Esophagus muscularis mucosa (tissue), 4 donors: ENCODE measurements at regions not wholly inside any gene's neighbourhood (a gene's known extent, or its start where the extent isn't known, plus 50 kb on each side); places are given as distances from the start of the nearest gene placed in this dataset.
"Not testable (repeated sequence)": the region's sequence is repeated elsewhere in the genome, so short reads cannot be mapped to it uniquely, and the experiment has no call there.

ENCODE experiments used
- DNase-seq: peaks from one replicate; pipeline ENCODE4 v3.0.0-alpha.2; 2017; ENCODE audit errors: extremely low spot score
- H3K27ac ChIP-seq, 4 donors: fragments of 200-600 bp; sonication (generic); replicated peaks in 1 of 4; 1 replicate in 3 of 4; 2 replicates in 1 of 4; pipeline ENCODE4 v1.5.1; 2016 to 2019; ENCODE audit warnings: mild to moderate bottlenecking in 1 of 4
- H3K27me3 ChIP-seq, 4 donors: fragments of 200-600 bp; sonication (generic); one replicate each; pipeline versions ENCODE4 v1.5.1 to v1.6.0; 2016 to 2019
- H3K36me3 ChIP-seq, 4 donors: fragments of 200-600 bp; sonication (generic); one replicate each; pipeline ENCODE4 v1.5.1; 2016 to 2019
- H3K4me1 ChIP-seq, 4 donors: fragments of 200-600 bp; sonication (generic); one replicate each; pipeline ENCODE4 v1.5.1; 2016 to 2019
- H3K4me3 ChIP-seq, 4 donors: fragments of 200-600 bp; sonication (generic); 1 replicate in 2 of 4; 2 replicates in 2 of 4; pipeline ENCODE4 v1.5.1; 2016 to 2019; ENCODE audit warnings: mild to moderate bottlenecking in 4 of 4, moderate library complexity in 1 of 4
- H3K9me3 ChIP-seq, 4 donors: fragments of 200-600 bp; sonication (generic); 1 replicate in 3 of 4; 2 replicates in 1 of 4; pipeline ENCODE4 v1.5.1; 2016 to 2019
- EP300 ChIP-seq: sonication (generic); formaldehyde crosslinking; IDR thresholded peaks from one replicate; pipeline ENCODE4 v1.6.1; 2017; ENCODE audit warnings: antibody characterized with exemption
- POLR2A ChIP-seq: fragments of 450-650 bp; IDR thresholded peaks from one replicate; pipeline ENCODE4 v1.6.1; 2017; ENCODE audit warnings: antibody characterized with exemption, moderate library complexity, mild to moderate bottlenecking, low read depth
- POLR2AphosphoS5 ChIP-seq, 2 donors: sonication (generic); formaldehyde crosslinking; IDR thresholded peaks; one replicate each; pipeline ENCODE4 v1.6.1; 2017; ENCODE audit warnings: antibody characterized with exemption in 2 of 2
- WGBS: methylation state at CpG from one replicate; pipeline ENCODE4 v1.1.5; 2018; 5-methylcytosine and 5-hydroxymethylcytosine counted together
- intact Hi-C: fragments of 100-400 bp; cut with DNase I; formaldehyde crosslinking; loops from one replicate; pipeline ENCODE4 v1.15.1; 2023
- TF ChIP-seq, protein P1 (sequence below), 3 experiments: fragments of 200-600 bp in 2 of 3; fragments of 450-650 bp in 1 of 3; sonication (generic) in 2 of 3; IDR thresholded peaks; one replicate each; pipeline ENCODE4 v1.5.1; 2017 to 2019; ENCODE audit warnings: antibody characterized with exemption in 3 of 3, mild to moderate bottlenecking in 2 of 3, moderate library complexity in 1 of 3

GRCh38 chr3:127043731-127044510 is 61.0 kb downstream of the PLXNA1 start:
- H3K27ac ChIP-seq = peak overlapping the region; percentile 19 to 74 (median 62)

GRCh38 chr3:127044996-127045395 is 62.1 kb downstream of the PLXNA1 start:
- H3K4me1 ChIP-seq = peaks cover 4 to 33% (median 28%) of the 10 kb centered on the region in 4 donors
- no peak overlapping the region for H3K4me3 ChIP-seq
- no peaks in the 10 kb centered on the region for H3K9me3 ChIP-seq
- no peaks in the 10 kb centered on the region for H3K36me3 ChIP-seq
- no peaks in the 10 kb centered on the region for H3K27me3 ChIP-seq
- peak overlapping the region in 3 of 4 donors; percentile 20 to 38 (median 31) for H3K27ac ChIP-seq
- TF ChIP-seq POLR2AphosphoS5 (IDR thresholded peaks at IDR 0.05) (no peak), POLR2A (no peak), EP300 (no peak)
- TF ChIP-seq, protein P1, sequence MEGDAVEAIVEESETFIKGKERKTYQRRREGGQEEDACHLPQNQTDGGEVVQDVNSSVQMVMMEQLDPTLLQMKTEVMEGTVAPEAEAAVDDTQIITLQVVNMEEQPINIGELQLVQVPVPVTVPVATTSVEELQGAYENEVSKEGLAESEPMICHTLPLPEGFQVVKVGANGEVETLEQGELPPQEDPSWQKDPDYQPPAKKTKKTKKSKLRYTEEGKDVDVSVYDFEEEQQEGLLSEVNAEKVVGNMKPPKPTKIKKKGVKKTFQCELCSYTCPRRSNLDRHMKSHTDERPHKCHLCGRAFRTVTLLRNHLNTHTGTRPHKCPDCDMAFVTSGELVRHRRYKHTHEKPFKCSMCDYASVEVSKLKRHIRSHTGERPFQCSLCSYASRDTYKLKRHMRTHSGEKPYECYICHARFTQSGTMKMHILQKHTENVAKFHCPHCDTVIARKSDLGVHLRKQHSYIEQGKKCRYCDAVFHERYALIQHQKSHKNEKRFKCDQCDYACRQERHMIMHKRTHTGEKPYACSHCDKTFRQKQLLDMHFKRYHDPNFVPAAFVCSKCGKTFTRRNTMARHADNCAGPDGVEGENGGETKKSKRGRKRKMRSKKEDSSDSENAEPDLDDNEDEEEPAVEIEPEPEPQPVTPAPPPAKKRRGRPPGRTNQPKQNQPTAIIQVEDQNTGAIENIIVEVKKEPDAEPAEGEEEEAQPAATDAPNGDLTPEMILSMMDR (IDR thresholded peaks at IDR 0.05) = no peak
- intact Hi-C loops = no loop called here
- 43% methylated on average over 4 of the region's 4 CpGs for WGBS
- no peak for DNase-seq

More at GRCh38 chr3:127043731-127044510, 61.0 kb downstream of the PLXNA1 start:
- H3K9me3 ChIP-seq = no peaks in the 10 kb centered on the region
- peaks cover 4 to 33% (median 28%) of the 10 kb centered on the region in 4 donors for H3K4me1 ChIP-seq
- no peak overlapping the region for H3K4me3 ChIP-seq
- DNase-seq = no peak
- no peak for TF ChIP-seq POLR2A
- intact Hi-C loops = no loop called here
- no peaks in the 10 kb centered on the region for H3K27me3 ChIP-seq
- 75% methylated on average over 6 of the region's 7 CpGs for WGBS
- no peaks in the 10 kb centered on the region for H3K36me3 ChIP-seq

DNA sequence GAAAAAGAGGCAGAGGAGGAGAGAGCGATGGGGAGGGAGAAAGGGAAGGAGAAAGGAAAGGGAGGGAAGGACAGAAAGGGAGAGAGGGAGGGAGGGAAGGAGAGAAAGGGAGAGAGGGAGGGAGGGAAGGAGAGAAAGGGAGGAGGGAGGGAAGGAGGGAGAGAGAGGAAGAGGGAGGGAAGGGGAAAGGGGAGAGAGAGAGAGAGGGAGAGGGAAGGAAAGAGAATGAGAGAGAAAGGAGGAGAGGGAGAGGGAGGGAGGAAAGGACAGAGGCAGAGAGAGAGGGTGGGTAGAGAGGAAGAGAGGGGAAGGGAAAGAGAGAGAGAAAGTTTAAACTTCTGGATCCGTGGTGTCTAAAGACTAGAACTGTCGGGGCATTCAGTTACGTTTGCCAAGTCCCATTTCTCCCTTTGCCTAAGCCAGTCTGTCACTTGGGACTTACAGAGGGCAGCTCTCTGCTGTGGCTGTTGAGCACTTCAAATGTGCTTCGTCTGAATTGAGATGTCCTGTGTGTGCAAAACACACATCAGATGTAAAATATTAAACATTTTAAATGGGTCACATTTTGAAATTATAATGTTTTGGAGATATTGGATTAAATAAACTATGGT is 62.6 kb downstream of the PLXNA1 start:
- WGBS = 48% methylated on average over 5 of the region's 5 CpGs
- no peaks in the 10 kb centered on the region for H3K27me3 ChIP-seq
- TF ChIP-seq POLR2A (no peak), EP300 (no peak)
- TF ChIP-seq, protein P1 (IDR thresholded peaks at IDR 0.05) = no peak
- H3K27ac ChIP-seq = peak overlapping the region in 3 of 4 donors; percentile 20 to 38 (median 31)
- H3K9me3 ChIP-seq = no peaks in the 10 kb centered on the region
- no peak for DNase-seq
- H3K4me3 ChIP-seq = no peak overlapping the region
- peaks cover 4 to 33% (median 28%) of the 10 kb centered on the region in 4 donors for H3K4me1 ChIP-seq
- intact Hi-C loops = no loop called here
- H3K36me3 ChIP-seq = no peaks in the 10 kb centered on the region

DNA sequence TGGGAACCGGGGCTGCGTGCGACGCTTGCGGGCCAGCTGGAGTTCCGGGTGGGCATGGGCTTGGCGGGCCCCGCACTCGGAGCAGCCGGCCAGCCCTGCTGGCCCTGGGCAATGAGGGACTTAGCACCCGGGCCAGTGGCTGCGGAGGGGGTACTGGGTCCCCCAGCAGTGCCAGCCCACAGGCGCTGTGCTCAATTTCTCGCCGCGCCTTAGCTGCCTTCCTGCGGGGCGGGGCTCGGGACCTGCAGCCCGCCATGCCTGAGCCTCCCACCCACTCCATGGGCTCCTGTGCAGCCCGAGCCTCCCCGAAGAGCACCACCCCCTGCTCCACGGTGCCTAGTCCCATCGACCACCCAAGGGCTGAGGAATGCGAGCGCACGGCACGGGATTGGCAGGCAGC is 63.8 kb downstream of the PLXNA1 start:
- intact Hi-C loops, H3K36me3 ChIP-seq, H3K27ac ChIP-seq, DNase-seq, H3K27me3 ChIP-seq, H3K9me3 ChIP-seq, H3K4me3 ChIP-seq: not testable (repeated sequence)
- H3K4me1 ChIP-seq = peaks cover 4 to 33% (median 28%) of the 10 kb centered on the region in 4 donors
- WGBS = 93% methylated on average over 12 of the region's 28 CpGs

DNA sequence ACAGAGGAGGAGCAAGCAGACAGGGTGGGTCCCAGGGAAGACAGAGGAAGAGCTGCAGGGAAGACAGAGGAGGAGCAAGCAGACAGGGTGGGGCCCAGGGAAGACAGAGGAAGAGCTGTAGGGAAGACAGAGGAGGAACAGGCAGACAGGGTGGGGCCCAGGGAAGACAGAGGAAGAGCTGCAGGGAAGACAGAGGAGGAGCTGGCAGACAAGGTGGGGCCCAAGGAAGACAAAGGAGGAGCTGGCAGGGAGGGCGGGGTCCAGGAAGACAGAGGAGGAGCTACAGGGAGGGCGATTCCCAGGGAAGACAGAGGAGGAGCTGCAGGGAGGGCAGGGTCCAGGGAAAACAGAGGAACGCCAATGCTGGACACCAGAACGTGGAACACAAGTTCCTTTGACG is 66.5 kb downstream of the PLXNA1 start:
- Histone ChIP-seq H3K9me3 (no peaks in the 10 kb centered on the region), H3K4me1 (peaks cover 0 to 17% (median 12%) of the 10 kb centered on the region in 4 donors), H3K27ac (no peak overlapping the region), H3K27me3 (peaks cover 0 to 3% (median 0%) of the 10 kb centered on the region in 4 donors), H3K4me3 (no peak overlapping the region), H3K36me3 (no peaks in the 10 kb centered on the region)
- TF ChIP-seq EP300 (no peak), POLR2AphosphoS5 (IDR thresholded peaks at IDR 0.05) (no peak), POLR2A (no peak)
- TF ChIP-seq, protein P1 (IDR thresholded peaks at IDR 0.05) = no peak
- intact Hi-C loops = no loop called here
- WGBS = 75% methylated on average over 5 of the region's 5 CpGs
- no peak for DNase-seq
